IMR-90 (cell line): ENCODE measurements at regions not wholly inside any gene's neighbourhood (a gene's known extent, or its start where the extent isn't known, plus 50 kb on each side); places are given as distances from the start of the nearest gene placed in this dataset.

Experiments used
- CEBPB ChIP-seq: IDR thresholded peaks from 2 replicates; pipeline ENCODE4 v1.6.1; 2012; ENCODE audit warnings: low read depth, low read length, improper control_type of control experiment
- POLR2A ChIP-seq: IDR thresholded peaks from 2 replicates; pipeline ENCODE4 v1.6.1; 2012; ENCODE audit warnings: mild to moderate bottlenecking, low read depth, low read length
- TF ChIP-seq, protein P1 (sequence below): conservative IDR thresholded peaks from 2 replicates; pipeline ENCODE4 v1.5.1; 2012; ENCODE audit warnings: mild to moderate bottlenecking, low read depth, low read length, improper control_type of control experiment

DNA sequence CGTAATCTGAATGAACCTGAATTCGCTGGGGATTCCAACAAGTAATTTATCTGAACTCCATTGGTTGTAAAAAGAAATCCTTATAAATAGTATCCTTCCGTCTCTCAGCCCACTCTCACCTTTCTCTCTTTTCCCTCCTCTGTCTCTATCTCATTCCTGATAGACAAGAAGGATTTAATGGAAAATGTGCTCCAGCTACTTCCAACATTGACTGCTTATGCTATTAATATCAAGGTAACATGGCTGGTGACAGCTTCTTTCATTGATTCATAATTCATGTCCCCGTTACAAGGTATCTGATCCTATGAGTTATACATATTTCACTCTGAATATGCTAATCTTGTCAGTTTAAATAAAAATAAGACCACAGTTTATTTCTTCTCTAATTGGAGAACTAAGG is 326.8 kb downstream of the RASEF start:
- TF ChIP-seq, protein P1, sequence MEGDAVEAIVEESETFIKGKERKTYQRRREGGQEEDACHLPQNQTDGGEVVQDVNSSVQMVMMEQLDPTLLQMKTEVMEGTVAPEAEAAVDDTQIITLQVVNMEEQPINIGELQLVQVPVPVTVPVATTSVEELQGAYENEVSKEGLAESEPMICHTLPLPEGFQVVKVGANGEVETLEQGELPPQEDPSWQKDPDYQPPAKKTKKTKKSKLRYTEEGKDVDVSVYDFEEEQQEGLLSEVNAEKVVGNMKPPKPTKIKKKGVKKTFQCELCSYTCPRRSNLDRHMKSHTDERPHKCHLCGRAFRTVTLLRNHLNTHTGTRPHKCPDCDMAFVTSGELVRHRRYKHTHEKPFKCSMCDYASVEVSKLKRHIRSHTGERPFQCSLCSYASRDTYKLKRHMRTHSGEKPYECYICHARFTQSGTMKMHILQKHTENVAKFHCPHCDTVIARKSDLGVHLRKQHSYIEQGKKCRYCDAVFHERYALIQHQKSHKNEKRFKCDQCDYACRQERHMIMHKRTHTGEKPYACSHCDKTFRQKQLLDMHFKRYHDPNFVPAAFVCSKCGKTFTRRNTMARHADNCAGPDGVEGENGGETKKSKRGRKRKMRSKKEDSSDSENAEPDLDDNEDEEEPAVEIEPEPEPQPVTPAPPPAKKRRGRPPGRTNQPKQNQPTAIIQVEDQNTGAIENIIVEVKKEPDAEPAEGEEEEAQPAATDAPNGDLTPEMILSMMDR = no peak
- TF ChIP-seq CEBPB (no peak), POLR2A (no peak)
